CD14-positive monocyte (primary cell): ENCODE measurements at regions not wholly inside any gene's neighbourhood (a gene's known extent, or its start where the extent isn't known, plus 50 kb on each side); places are given as distances from the start of the nearest gene placed in this dataset.

ENCODE experiments used
- DNase-seq, 3 donors: peaks; one replicate each; pipeline ENCODE4 v3.0.0-alpha.2; 2011 to 2022
- H2AFZ ChIP-seq: 2 replicates; pipeline ENCODE4 v1.6.0; 2012; ENCODE audit warnings: mild to moderate bottlenecking, low read depth, low read length, inconsistent platforms; ENCODE audit not compliant: insufficient read depth, poor library complexity, severe bottlenecking
- H3K27ac ChIP-seq, 2 donors: 1 replicate in 1 of 2; 2 replicates in 1 of 2; pipeline ENCODE4 v1.5.1; 2012 to 2013; ENCODE audit warnings: low read length in 2 of 2, control low read depth in 1 of 2, inconsistent platforms in 1 of 2, low read depth in 1 of 2, mild to moderate bottlenecking in 1 of 2
- H3K27me3 ChIP-seq, 2 donors: one replicate each; pipeline versions ENCODE4 v1.6.0 to v1.6.1; 2011 to 2013; ENCODE audit warnings: low read length in 2 of 2; ENCODE audit not compliant: control insufficient read depth in 2 of 2, insufficient read depth in 2 of 2
- H3K36me3 ChIP-seq, 2 donors: replicated peaks in 1 of 2; 1 replicate in 1 of 2; 2 replicates in 1 of 2; pipeline versions ENCODE4 v1.5.1 to v1.6.1; 2012 to 2013; ENCODE audit warnings: low read length in 2 of 2, control low read depth in 1 of 2, inconsistent platforms in 1 of 2, mild to moderate bottlenecking in 1 of 2; ENCODE audit not compliant: insufficient read depth in 2 of 2, control insufficient read depth in 1 of 2
- H3K4me1 ChIP-seq, 2 donors: 1 replicate in 1 of 2; 2 replicates in 1 of 2; pipeline versions ENCODE4 v1.5.1 to v1.6.1; 2012 to 2013; ENCODE audit warnings: low read length in 2 of 2, control low read depth in 1 of 2, inconsistent platforms in 1 of 2, mild to moderate bottlenecking in 1 of 2, moderate library complexity in 1 of 2; ENCODE audit not compliant: insufficient read depth in 2 of 2, control insufficient read depth in 1 of 2
- H3K4me2 ChIP-seq: replicated peaks from 2 replicates; pipeline ENCODE3; 2012; ENCODE audit warnings: low read length, moderate library complexity, mild to moderate bottlenecking; ENCODE audit not compliant: poor library complexity, severe bottlenecking; ENCODE audit errors: extremely low read depth
- H3K4me3 ChIP-seq, 3 experiments: fragments of 200-600 bp in 1 of 3; sonication (generic) in 1 of 3; replicated peaks in 1 of 3; 1 replicate in 2 of 3; 2 replicates in 1 of 3; pipeline ENCODE4 v1.5.1; 2011 to 2013; ENCODE audit warnings: low read length in 3 of 3, mild to moderate bottlenecking in 3 of 3, control low read depth in 2 of 3, low read depth in 2 of 3, inconsistent platforms in 1 of 3, moderate library complexity in 1 of 3
- H3K79me2 ChIP-seq: 2 replicates; pipeline ENCODE4 v1.6.0; 2012; ENCODE audit warnings: mild to moderate bottlenecking, control low read depth, inconsistent platforms, low read length, moderate library complexity; ENCODE audit not compliant: insufficient read depth
- H3K9ac ChIP-seq: 2 replicates; pipeline ENCODE4 v1.6.0; 2017; ENCODE audit warnings: low read length, mild to moderate bottlenecking; ENCODE audit not compliant: insufficient read depth, poor library complexity, severe bottlenecking
- H3K9me3 ChIP-seq, 2 donors: replicated peaks in 1 of 2; 1 replicate in 1 of 2; 2 replicates in 1 of 2; pipeline versions ENCODE4 v1.5.1 to v1.6.1; 2012 to 2013; ENCODE audit warnings: low read length in 2 of 2, control low read depth in 1 of 2; ENCODE audit not compliant: control insufficient read depth in 1 of 2, insufficient read depth in 1 of 2
- H4K20me1 ChIP-seq: 2 replicates; pipeline ENCODE4 v1.6.0; 2012; ENCODE audit warnings: mild to moderate bottlenecking, low read length, control low read depth, moderate library complexity; ENCODE audit not compliant: insufficient read depth
- H3K27ac Mint-ChIP-seq, 7 donors: one replicate each; pipeline ENCODE4 v1.8.0; 2020; ENCODE audit warnings: mild to moderate bottlenecking in 7 of 7, mixed read lengths in 7 of 7, moderate library complexity in 6 of 7, inconsistent platforms in 2 of 7
- H3K27me3 Mint-ChIP-seq, 3 donors: one replicate each; pipeline ENCODE4 v1.8.0; 2021 to 2022; ENCODE audit warnings: low read depth in 3 of 3, mild to moderate bottlenecking in 3 of 3, mixed read lengths in 3 of 3, moderate library complexity in 3 of 3, inconsistent platforms in 1 of 3
- H3K36me3 Mint-ChIP-seq, 2 donors: one replicate each; pipeline ENCODE4 v1.8.0; 2020; ENCODE audit warnings: mixed read lengths in 2 of 2, inconsistent platforms in 1 of 2, mild to moderate bottlenecking in 1 of 2
- H3K4me1 Mint-ChIP-seq: one replicate; pipeline ENCODE4 v1.8.0; 2020; ENCODE audit warnings: mild to moderate bottlenecking, mixed read lengths
- H3K4me3 Mint-ChIP-seq, 2 donors: one replicate each; pipeline ENCODE4 v1.8.0; 2020; ENCODE audit warnings: mild to moderate bottlenecking in 2 of 2, mixed read lengths in 2 of 2, moderate library complexity in 1 of 2
- H3K9me3 Mint-ChIP-seq, 7 donors: one replicate each; pipeline ENCODE4 v1.8.0; 2020 to 2022; ENCODE audit warnings: mixed read lengths in 7 of 7, mild to moderate bottlenecking in 6 of 7, moderate library complexity in 6 of 7, inconsistent platforms in 2 of 7
- WGBS: methylation state at CpG from one replicate; pipeline ENCODE4 v1.1.5; 2013; ENCODE audit warnings: missing lambda C conversion rate; ENCODE audit not compliant: insufficient coverage; 5-methylcytosine and 5-hydroxymethylcytosine counted together
- intact Hi-C, 2 donors: fragments of 100-400 bp; cut with micrococcal nuclease; formaldehyde crosslinking; loops; one replicate each; pipeline versions ENCODE4 v1.15.0 to v1.15.1; 2023
- TF ChIP-seq, protein P1 (sequence below): fragments of 200-600 bp; IDR thresholded peaks from one replicate; pipeline ENCODE4 v1.8.0; 2022; ENCODE audit warnings: antibody characterized with exemption, mild to moderate bottlenecking

DNA sequence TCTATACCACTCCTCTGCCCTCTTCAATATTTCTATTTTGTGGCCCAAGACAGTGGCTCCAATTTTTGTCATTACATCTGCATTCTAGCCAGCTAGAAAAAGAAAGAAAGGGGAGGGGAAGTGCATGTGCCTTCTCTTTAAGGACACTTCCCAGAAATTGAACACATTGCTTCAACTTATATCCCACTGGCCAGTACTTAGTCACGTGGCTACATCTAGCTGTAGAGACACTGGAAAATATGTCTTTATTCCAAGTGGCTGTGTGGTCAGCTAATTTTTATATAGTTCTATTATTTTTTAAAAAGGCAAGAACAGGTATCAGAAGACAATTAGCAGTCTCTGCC lies 200.4 kb downstream of the SNX19 start:
- Mint-ChIP-seq H3K27ac (no peak overlapping the region), H3K9me3 (peaks cover 0 to 4% (median 0%) of the 10 kb centered on the region in 7 donors), H3K4me3 (no peak overlapping the region), H3K36me3 (no peaks in the 10 kb centered on the region), H3K4me1 (no peaks in the 10 kb centered on the region), H3K27me3 (no peaks in the 10 kb centered on the region)
- H3K9me3 ChIP-seq, result no peaks in the 10 kb centered on the region
- no peaks in the 10 kb centered on the region for H3K27me3 ChIP-seq
- intact Hi-C loops, result no loop called here
- no peak overlapping the region for H3K9ac ChIP-seq
- TF ChIP-seq, protein P1, sequence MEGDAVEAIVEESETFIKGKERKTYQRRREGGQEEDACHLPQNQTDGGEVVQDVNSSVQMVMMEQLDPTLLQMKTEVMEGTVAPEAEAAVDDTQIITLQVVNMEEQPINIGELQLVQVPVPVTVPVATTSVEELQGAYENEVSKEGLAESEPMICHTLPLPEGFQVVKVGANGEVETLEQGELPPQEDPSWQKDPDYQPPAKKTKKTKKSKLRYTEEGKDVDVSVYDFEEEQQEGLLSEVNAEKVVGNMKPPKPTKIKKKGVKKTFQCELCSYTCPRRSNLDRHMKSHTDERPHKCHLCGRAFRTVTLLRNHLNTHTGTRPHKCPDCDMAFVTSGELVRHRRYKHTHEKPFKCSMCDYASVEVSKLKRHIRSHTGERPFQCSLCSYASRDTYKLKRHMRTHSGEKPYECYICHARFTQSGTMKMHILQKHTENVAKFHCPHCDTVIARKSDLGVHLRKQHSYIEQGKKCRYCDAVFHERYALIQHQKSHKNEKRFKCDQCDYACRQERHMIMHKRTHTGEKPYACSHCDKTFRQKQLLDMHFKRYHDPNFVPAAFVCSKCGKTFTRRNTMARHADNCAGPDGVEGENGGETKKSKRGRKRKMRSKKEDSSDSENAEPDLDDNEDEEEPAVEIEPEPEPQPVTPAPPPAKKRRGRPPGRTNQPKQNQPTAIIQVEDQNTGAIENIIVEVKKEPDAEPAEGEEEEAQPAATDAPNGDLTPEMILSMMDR, result no peak
- no peak overlapping the region for H3K27ac ChIP-seq
- H3K4me2 ChIP-seq, result no peak overlapping the region
- no peak for DNase-seq
- H3K4me1 ChIP-seq, result no peaks in the 10 kb centered on the region
- H3K4me3 ChIP-seq, result no peak overlapping the region
- no peaks in the 10 kb centered on the region for H3K79me2 ChIP-seq
- WGBS, result no CpG with 5 or more reads among the region's 1 CpG
- no peak overlapping the region for H2AFZ ChIP-seq
- no peaks in the 10 kb centered on the region for H4K20me1 ChIP-seq
- H3K36me3 ChIP-seq, result no peaks in the 10 kb centered on the region

DNA sequence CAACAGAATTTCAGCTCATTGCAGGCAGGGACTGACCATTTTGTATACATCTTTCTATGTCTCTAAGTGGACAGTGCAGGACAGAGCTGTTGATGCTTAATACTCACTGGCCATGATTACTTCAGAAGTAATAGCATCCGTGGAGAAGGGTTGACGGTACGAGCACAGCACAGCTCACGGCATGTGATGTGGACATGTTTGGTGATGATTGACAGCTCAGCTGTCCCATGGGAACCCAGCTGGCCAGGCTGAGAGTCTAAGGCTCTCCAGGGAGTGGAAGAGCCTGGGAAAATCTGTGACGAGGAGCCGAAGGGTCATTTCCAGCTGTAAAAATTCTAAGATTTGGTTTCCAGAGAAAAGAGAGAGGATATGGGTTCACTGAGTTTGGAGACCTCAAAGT lies 198.2 kb downstream of the SNX19 start:
- intact Hi-C loops, result no loop called here
- H3K27ac ChIP-seq, result no peak overlapping the region
- H3K4me1 Mint-ChIP-seq, result no peaks in the 10 kb centered on the region
- WGBS, result 100% methylated on average over 4 of the region's 6 CpGs
- DNase-seq, result no peak
- H3K4me3 Mint-ChIP-seq, result no peak overlapping the region
- no peaks in the 10 kb centered on the region for H3K27me3 ChIP-seq
- H3K9me3 Mint-ChIP-seq, result peaks cover 0 to 10% (median 0%) of the 10 kb centered on the region in 7 donors
- H3K36me3 ChIP-seq, result no peaks in the 10 kb centered on the region
- no peak overlapping the region for H2AFZ ChIP-seq
- no peak overlapping the region for H3K27ac Mint-ChIP-seq
- no peaks in the 10 kb centered on the region for H3K4me1 ChIP-seq
- no peaks in the 10 kb centered on the region for H3K79me2 ChIP-seq
- H4K20me1 ChIP-seq, result no peaks in the 10 kb centered on the region
- H3K4me3 ChIP-seq, result no peak overlapping the region
- H3K4me2 ChIP-seq, result no peak overlapping the region
- no peaks in the 10 kb centered on the region for H3K36me3 Mint-ChIP-seq
- H3K27me3 Mint-ChIP-seq, result no peaks in the 10 kb centered on the region
- no peaks in the 10 kb centered on the region for H3K9me3 ChIP-seq
- H3K9ac ChIP-seq, result no peak overlapping the region
- TF ChIP-seq, protein P1, result no peak
